Esophagus (tissue), 2 donors: ENCODE measurements at regions not wholly inside any gene's neighbourhood (a gene's known extent, or its start where the extent isn't known, plus 50 kb on each side); places are given as distances from the start of the nearest gene placed in this dataset.
"Not testable (repeated sequence)": the region's sequence is repeated elsewhere in the genome, so short reads cannot be mapped to it uniquely, and the experiment has no call there.

Experiments used
- H3K27ac ChIP-seq, 2 donors: one replicate each; pipeline ENCODE4 v1.5.1; 2013; ENCODE audit warnings: low read depth in 2 of 2, mild to moderate bottlenecking in 2 of 2, inconsistent platforms in 1 of 2, low read length in 1 of 2, moderate library complexity in 1 of 2
- H3K27me3 ChIP-seq, 2 donors: one replicate each; pipeline ENCODE4 v1.6.1; 2013; ENCODE audit warnings: low read length in 2 of 2, control low read depth in 1 of 2, mild to moderate bottlenecking in 1 of 2; ENCODE audit not compliant: insufficient read depth in 2 of 2, control insufficient read depth in 1 of 2
- H3K36me3 ChIP-seq, 2 donors: one replicate each; pipeline ENCODE4 v1.6.1; 2013; ENCODE audit warnings: low read length in 1 of 2; ENCODE audit not compliant: control insufficient read depth in 2 of 2, insufficient read depth in 2 of 2
- H3K4me1 ChIP-seq, 2 donors: one replicate each; pipeline ENCODE4 v1.6.1; 2013; ENCODE audit warnings: low read length in 1 of 2; ENCODE audit not compliant: control insufficient read depth in 2 of 2, insufficient read depth in 2 of 2
- H3K4me3 ChIP-seq, 2 donors: one replicate each; pipeline ENCODE4 v1.5.1; 2013; ENCODE audit warnings: low read length in 2 of 2, mild to moderate bottlenecking in 2 of 2, low read depth in 1 of 2, moderate library complexity in 1 of 2
- H3K9me3 ChIP-seq, 2 donors: one replicate each; pipeline ENCODE4 v1.6.1; 2013; ENCODE audit warnings: mild to moderate bottlenecking in 2 of 2, low read depth in 1 of 2, low read length in 1 of 2, moderate library complexity in 1 of 2; ENCODE audit not compliant: control insufficient read depth in 2 of 2, insufficient read depth in 1 of 2
- WGBS, 2 donors: extraction: QIAGEN DNeasy Blood & Tissue Kit; methylation state at CpG; one replicate each; pipeline ENCODE4 v1.1.7; 2013; 5-methylcytosine and 5-hydroxymethylcytosine counted together
- donor health status: healthy with polysubstance abuse.
- donor health status: Bipolar disorder and iron deficiency.

GRCh38 chr1:173355281-173356031, 121.7 kb upstream of the PRDX6 start:
- no peak overlapping the region for H3K4me3 ChIP-seq
- peaks cover 2 to 4% of the 10 kb centered on the region in 2 donors for H3K9me3 ChIP-seq
- H3K4me1 ChIP-seq, result no peaks in the 10 kb centered on the region
- no peaks in the 10 kb centered on the region for H3K36me3 ChIP-seq
- H3K27ac ChIP-seq, result no peak overlapping the region
- H3K27me3 ChIP-seq, result no peaks in the 10 kb centered on the region
- WGBS, 2 donors, result 75 to 79% methylated on average over 5 of the region's 5 CpGs

GRCh38 chr1:173356191-173356762, 120.9 kb upstream of the PRDX6 start:
- H3K9me3 ChIP-seq, result peaks cover 2 to 4% of the 10 kb centered on the region in 2 donors
- no peaks in the 10 kb centered on the region for H3K27me3 ChIP-seq
- no peak overlapping the region for H3K4me3 ChIP-seq
- no peaks in the 10 kb centered on the region for H3K36me3 ChIP-seq
- 84 to 91% methylated on average over 2 of the region's 2 CpGs for WGBS, 2 donors
- H3K27ac ChIP-seq, result no peak overlapping the region
- no peaks in the 10 kb centered on the region for H3K4me1 ChIP-seq

GRCh38 chr1:173360487-173361063, 116.6 kb upstream of the PRDX6 start:
- H3K4me1 ChIP-seq, result no peaks in the 10 kb centered on the region
- H3K9me3 ChIP-seq, result no peaks in the 10 kb centered on the region
- H3K36me3 ChIP-seq, result no peaks in the 10 kb centered on the region
- no peak overlapping the region for H3K4me3 ChIP-seq
- 62 to 66% methylated on average over 3 of the region's 3 CpGs for WGBS, 2 donors
- H3K27ac ChIP-seq, result no peak overlapping the region
- no peaks in the 10 kb centered on the region for H3K27me3 ChIP-seq

- no peaks in the 10 kb centered on the region for H3K27me3 ChIP-seq
- H3K36me3 ChIP-seq, result no peaks in the 10 kb centered on the region
- H3K4me3 ChIP-seq, result no peak overlapping the region
- H3K27ac ChIP-seq, result no peak overlapping the region
- WGBS, 2 donors, result 89 to 97% methylated on average over 2 of the region's 2 CpGs
- H3K4me1 ChIP-seq, result no peaks in the 10 kb centered on the region
- no peaks in the 10 kb centered on the region for H3K9me3 ChIP-seq
Measured at GRCh38 chr1:173362543-173362942, 114.6 kb upstream of the PRDX6 start.

- no peaks in the 10 kb centered on the region for H3K27me3 ChIP-seq
- 82 to 86% methylated on average over 3 of the region's 3 CpGs for WGBS, 2 donors
- H3K4me1 ChIP-seq, result no peaks in the 10 kb centered on the region
- no peak overlapping the region for H3K4me3 ChIP-seq
- H3K27ac ChIP-seq, result no peak overlapping the region
- no peaks in the 10 kb centered on the region for H3K36me3 ChIP-seq
- H3K9me3 ChIP-seq, result no peaks in the 10 kb centered on the region
Measured at GRCh38 chr1:173364827-173365226, 112.3 kb upstream of the PRDX6 start.

GRCh38 chr1:173365341-173365740, 111.8 kb upstream of the PRDX6 start:
- 82 to 87% methylated on average over 1 of the region's 1 CpG for WGBS, 2 donors

GRCh38 chr1:173367136-173367535, 110.0 kb upstream of the PRDX6 start:
- H3K27ac ChIP-seq, result no peak overlapping the region
- 87% methylated on average over 6 of the region's 6 CpGs for WGBS, 2 donors
- no peaks in the 10 kb centered on the region for H3K4me1 ChIP-seq
- no peaks in the 10 kb centered on the region for H3K36me3 ChIP-seq
- no peaks in the 10 kb centered on the region for H3K9me3 ChIP-seq
- no peak overlapping the region for H3K4me3 ChIP-seq
- H3K27me3 ChIP-seq, result no peaks in the 10 kb centered on the region

More at GRCh38 chr1:173365341-173365740, 111.8 kb upstream of the PRDX6 start:
- H3K36me3 ChIP-seq, result no peaks in the 10 kb centered on the region
- no peak overlapping the region for H3K4me3 ChIP-seq
- no peaks in the 10 kb centered on the region for H3K4me1 ChIP-seq
- no peaks in the 10 kb centered on the region for H3K27me3 ChIP-seq
- H3K27ac ChIP-seq, result no peak overlapping the region
- H3K9me3 ChIP-seq, result no peaks in the 10 kb centered on the region

GRCh38 chr1:173370586-173370985, 106.5 kb upstream of the PRDX6 start:
- not testable (repeated sequence) for H3K27ac ChIP-seq, H3K9me3 ChIP-seq, H3K36me3 ChIP-seq, H3K27me3 ChIP-seq, H3K4me3 ChIP-seq, H3K4me1 ChIP-seq
- 76 to 81% methylated on average over 3 of the region's 3 CpGs for WGBS, 2 donors

- not testable (repeated sequence) for H3K4me1 ChIP-seq, H3K27me3 ChIP-seq, H3K9me3 ChIP-seq, H3K27ac ChIP-seq, H3K36me3 ChIP-seq, H3K4me3 ChIP-seq
- WGBS, 2 donors, result 86 to 91% methylated on average over 1 of the region's 1 CpG
Measured at GRCh38 chr1:173376065-173376464, 101.1 kb upstream of the PRDX6 start.

GRCh38 chr1:173377266-173377665, 99.9 kb upstream of the PRDX6 start:
- 93% methylated on average over 13 of the region's 13 CpGs for WGBS, 2 donors

More at GRCh38 chr1:173377266-173377665, 99.9 kb upstream of the PRDX6 start:
- no peak overlapping the region for H3K4me3 ChIP-seq
- peaks cover 0 to 3% of the 10 kb centered on the region in 2 donors for H3K9me3 ChIP-seq
- no peaks in the 10 kb centered on the region for H3K4me1 ChIP-seq
- no peaks in the 10 kb centered on the region for H3K27me3 ChIP-seq
- no peaks in the 10 kb centered on the region for H3K36me3 ChIP-seq
- no peak overlapping the region for H3K27ac ChIP-seq
